Transverse colon (tissue), 3 donors: ENCODE measurements at regions not wholly inside any gene's neighbourhood (a gene's known extent, or its start where the extent isn't known, plus 50 kb on each side); places are given as distances from the start of the nearest gene placed in this dataset.

Experiments
- POLR2A ChIP-seq: fragments of 450-650 bp; IDR thresholded peaks from one replicate; pipeline ENCODE4 v1.6.1; 2016; ENCODE audit warnings: antibody characterized with exemption, mild to moderate bottlenecking, moderate library complexity
- TF ChIP-seq, protein P1 (sequence below), 5 experiments: fragments of 200-600 bp in 3 of 5; fragments of 450-650 bp in 2 of 5; sonication (generic) in 3 of 5; IDR thresholded peaks; 1 replicate in 2 of 5; 2 replicates in 3 of 5; pipeline ENCODE4 v1.5.1; 2016 to 2017; ENCODE audit warnings: antibody characterized with exemption in 5 of 5, inconsistent platforms in 3 of 5, mild to moderate bottlenecking in 2 of 5, moderate library complexity in 1 of 5

- TF ChIP-seq, protein P1, sequence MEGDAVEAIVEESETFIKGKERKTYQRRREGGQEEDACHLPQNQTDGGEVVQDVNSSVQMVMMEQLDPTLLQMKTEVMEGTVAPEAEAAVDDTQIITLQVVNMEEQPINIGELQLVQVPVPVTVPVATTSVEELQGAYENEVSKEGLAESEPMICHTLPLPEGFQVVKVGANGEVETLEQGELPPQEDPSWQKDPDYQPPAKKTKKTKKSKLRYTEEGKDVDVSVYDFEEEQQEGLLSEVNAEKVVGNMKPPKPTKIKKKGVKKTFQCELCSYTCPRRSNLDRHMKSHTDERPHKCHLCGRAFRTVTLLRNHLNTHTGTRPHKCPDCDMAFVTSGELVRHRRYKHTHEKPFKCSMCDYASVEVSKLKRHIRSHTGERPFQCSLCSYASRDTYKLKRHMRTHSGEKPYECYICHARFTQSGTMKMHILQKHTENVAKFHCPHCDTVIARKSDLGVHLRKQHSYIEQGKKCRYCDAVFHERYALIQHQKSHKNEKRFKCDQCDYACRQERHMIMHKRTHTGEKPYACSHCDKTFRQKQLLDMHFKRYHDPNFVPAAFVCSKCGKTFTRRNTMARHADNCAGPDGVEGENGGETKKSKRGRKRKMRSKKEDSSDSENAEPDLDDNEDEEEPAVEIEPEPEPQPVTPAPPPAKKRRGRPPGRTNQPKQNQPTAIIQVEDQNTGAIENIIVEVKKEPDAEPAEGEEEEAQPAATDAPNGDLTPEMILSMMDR (IDR thresholded peaks at IDR 0.05): no peak
- TF ChIP-seq POLR2A: no peak
Measured at GRCh38 chr1:157230500-157230899, 92.3 kb upstream of the ETV3 start.
